GM12892 (cell line): ENCODE measurements at regions not wholly inside any gene's neighbourhood (a gene's known extent, or its start where the extent isn't known, plus 50 kb on each side); places are given as distances from the start of the nearest gene placed in this dataset.

ENCODE experiments used
- POLR2A ChIP-seq: IDR thresholded peaks from 2 replicates; pipeline ENCODE4 v1.6.1; 2011; ENCODE audit warnings: low read depth, low read length, control low read depth
- POLR2AphosphoS5 ChIP-seq: IDR thresholded peaks from 2 replicates; pipeline ENCODE4 v1.6.1; 2011; ENCODE audit warnings: low read depth, low read length, control low read depth
- TAF1 ChIP-seq: IDR thresholded peaks from 2 replicates; pipeline ENCODE4 v1.6.1; 2011; ENCODE audit warnings: low read depth, mild to moderate bottlenecking, control low read depth, low read length, borderline replicate concordance

DNA sequence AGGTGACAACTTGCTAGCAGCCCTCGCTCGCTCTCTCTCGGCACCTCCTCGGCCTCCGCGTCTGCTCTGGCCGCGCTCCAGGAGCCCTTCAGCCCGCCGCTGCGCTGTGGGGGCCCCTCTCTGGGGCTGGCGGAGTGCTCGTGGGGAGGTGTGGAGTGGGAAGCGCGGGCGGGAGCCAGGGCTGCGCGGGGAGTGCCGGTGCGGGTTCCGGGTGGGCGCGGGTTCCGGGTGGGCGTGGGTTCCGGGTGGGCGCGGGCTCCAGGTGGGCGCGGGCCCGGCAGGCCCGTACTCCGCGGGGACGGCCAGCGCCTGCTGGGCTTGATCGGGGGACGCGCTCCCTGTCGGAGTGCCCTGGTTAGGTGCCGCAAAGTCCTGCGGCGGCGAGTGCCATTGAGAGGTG is 384.3 kb downstream of the GPM6A start:
- TF ChIP-seq POLR2AphosphoS5, result no peak
- no peak for TF ChIP-seq POLR2A
- TF ChIP-seq TAF1, result no peak
